Transverse colon (tissue), 4 donors: ENCODE measurements at regions not wholly inside any gene's neighbourhood (a gene's known extent, or its start where the extent isn't known, plus 50 kb on each side); places are given as distances from the start of the nearest gene placed in this dataset.

Experiments used
- POLR2A ChIP-seq: fragments of 450-650 bp; IDR thresholded peaks from one replicate; pipeline ENCODE4 v1.6.1; 2016; ENCODE audit warnings: antibody characterized with exemption, mild to moderate bottlenecking, moderate library complexity
- POLR2AphosphoS5 ChIP-seq, 3 donors: sonication (generic); formaldehyde crosslinking; IDR thresholded peaks; one replicate each; pipeline ENCODE4 v1.6.1; 2016; ENCODE audit warnings: antibody characterized with exemption in 3 of 3
- TF ChIP-seq, protein P1 (sequence below), 5 experiments: fragments of 200-600 bp in 3 of 5; fragments of 450-650 bp in 2 of 5; sonication (generic) in 3 of 5; IDR thresholded peaks; 1 replicate in 2 of 5; 2 replicates in 3 of 5; pipeline ENCODE4 v1.5.1; 2016 to 2017; ENCODE audit warnings: antibody characterized with exemption in 5 of 5, inconsistent platforms in 3 of 5, mild to moderate bottlenecking in 2 of 5, moderate library complexity in 1 of 5

DNA sequence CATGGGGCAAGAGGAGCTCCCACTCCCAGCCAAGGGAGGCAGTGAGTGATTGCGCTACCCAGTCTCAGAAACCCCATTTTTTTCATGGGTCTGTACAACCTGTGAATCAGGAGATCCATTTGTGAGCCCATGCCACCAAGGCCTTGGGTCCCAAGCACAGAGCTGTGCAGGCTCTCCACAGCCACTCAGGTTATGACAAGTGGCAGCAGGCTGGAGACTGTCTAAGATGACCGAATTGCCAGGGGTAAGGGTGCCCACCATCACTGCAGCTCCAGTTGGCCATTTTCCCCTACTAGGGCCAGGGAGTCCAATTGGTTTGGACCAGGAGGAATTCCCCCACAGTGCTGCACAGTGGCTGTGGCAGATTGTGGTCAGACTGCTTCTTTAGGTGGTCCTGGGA, 407.5 kb upstream of the KLHL4 start:
- TF ChIP-seq, protein P1, sequence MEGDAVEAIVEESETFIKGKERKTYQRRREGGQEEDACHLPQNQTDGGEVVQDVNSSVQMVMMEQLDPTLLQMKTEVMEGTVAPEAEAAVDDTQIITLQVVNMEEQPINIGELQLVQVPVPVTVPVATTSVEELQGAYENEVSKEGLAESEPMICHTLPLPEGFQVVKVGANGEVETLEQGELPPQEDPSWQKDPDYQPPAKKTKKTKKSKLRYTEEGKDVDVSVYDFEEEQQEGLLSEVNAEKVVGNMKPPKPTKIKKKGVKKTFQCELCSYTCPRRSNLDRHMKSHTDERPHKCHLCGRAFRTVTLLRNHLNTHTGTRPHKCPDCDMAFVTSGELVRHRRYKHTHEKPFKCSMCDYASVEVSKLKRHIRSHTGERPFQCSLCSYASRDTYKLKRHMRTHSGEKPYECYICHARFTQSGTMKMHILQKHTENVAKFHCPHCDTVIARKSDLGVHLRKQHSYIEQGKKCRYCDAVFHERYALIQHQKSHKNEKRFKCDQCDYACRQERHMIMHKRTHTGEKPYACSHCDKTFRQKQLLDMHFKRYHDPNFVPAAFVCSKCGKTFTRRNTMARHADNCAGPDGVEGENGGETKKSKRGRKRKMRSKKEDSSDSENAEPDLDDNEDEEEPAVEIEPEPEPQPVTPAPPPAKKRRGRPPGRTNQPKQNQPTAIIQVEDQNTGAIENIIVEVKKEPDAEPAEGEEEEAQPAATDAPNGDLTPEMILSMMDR (IDR thresholded peaks at IDR 0.05) = no peak
- TF ChIP-seq POLR2A (no peak), POLR2AphosphoS5 (IDR thresholded peaks at IDR 0.05) (no peak)
